ENCODE measurements at regions not wholly inside any gene's neighbourhood (a gene's known extent, or its start where the extent isn't known, plus 50 kb on each side); places are given as distances from the start of the nearest gene placed in this dataset.

DNA sequence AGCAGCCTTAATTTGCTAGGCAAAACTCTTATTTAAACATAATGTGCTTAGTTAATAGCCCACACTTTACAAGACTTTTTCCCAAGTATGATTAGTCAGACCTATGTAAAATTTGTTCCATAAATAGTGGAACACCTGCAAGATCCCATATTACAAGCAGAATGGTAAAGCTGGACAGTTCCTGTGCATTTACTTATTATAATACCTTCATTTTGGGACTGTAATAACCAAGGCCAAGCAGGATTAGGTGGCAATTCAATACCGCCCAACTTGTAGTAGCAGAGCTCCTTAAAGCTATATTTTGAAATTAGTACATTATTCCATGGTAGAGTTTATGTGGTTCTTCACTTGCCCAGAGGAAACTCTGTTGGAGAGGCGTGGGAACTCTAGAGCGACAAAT lies 431.5 kb upstream of the MMADHC start:
- Mint-ChIP-seq H3K9me3 (peaks cover 2% of the 10 kb centered on the region), H3K27me3 (no peaks in the 10 kb centered on the region), H3K27ac (no peak overlapping the region), H3K36me3 (no peaks in the 10 kb centered on the region), H3K4me1 (no peaks in the 10 kb centered on the region), H3K4me3 (no peak overlapping the region)
- no peak for DNase-seq
- CTCF ChIA-PET, result no interaction called here

- no peaks in the 10 kb centered on the region for H3K27me3 Mint-ChIP-seq
- no peak overlapping the region for H3K27ac Mint-ChIP-seq
- H3K4me3 Mint-ChIP-seq, result no peak overlapping the region
- CTCF ChIA-PET, result no interaction called here
- H3K36me3 Mint-ChIP-seq, result no peaks in the 10 kb centered on the region
- H3K9me3 Mint-ChIP-seq, result peaks cover 2% of the 10 kb centered on the region
- no peak for DNase-seq
- no peaks in the 10 kb centered on the region for H3K4me1 Mint-ChIP-seq
These were observed 425.4 kb upstream of the MMADHC start for GRCh38 chr2:150012986-150013385.

DNA sequence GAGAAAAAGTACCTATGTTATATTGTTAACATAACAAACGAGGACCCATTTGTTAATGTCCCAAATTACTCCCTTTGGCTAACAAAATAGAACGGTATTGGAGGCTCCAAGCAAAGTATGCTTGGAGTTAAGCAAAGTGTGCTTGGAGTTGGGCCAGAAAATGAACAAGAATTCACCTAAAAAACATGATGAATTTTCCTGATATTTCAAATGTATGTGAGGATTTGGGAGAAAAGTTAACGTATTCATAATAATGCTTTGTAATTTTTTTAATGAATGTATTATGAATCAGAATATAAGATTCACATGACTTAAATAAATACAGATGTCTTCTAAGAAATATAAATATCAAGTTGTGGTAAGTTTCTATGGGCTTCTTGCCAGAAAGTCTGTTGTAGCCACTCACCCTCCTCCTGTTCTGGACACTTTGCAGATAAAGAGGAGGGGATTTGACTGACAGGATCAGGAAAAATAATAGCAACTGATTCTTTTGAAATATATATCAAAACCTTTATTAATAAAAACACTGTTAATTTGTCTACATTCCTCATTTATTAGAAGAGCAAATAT lies 423.7 kb upstream of the MMADHC start:
- no peak for DNase-seq
- Mint-ChIP-seq H3K27me3 (no peaks in the 10 kb centered on the region), H3K4me1 (no peaks in the 10 kb centered on the region), H3K36me3 (no peaks in the 10 kb centered on the region), H3K27ac (no peak overlapping the region), H3K4me3 (no peak overlapping the region), H3K9me3 (peaks cover 2% of the 10 kb centered on the region)
- CTCF ChIA-PET, result no interaction called here

GRCh38 chr2:150008901-150009300 lies 421.3 kb upstream of the MMADHC start:
- Mint-ChIP-seq H3K27ac (no peak overlapping the region), H3K4me1 (no peaks in the 10 kb centered on the region), H3K9me3 (no peaks in the 10 kb centered on the region), H3K36me3 (no peaks in the 10 kb centered on the region), H3K4me3 (no peak overlapping the region), H3K27me3 (no peaks in the 10 kb centered on the region)
- DNase-seq, result no peak
- CTCF ChIA-PET, result no interaction called here

GRCh38 chr2:150007815-150008430 lies 420.3 kb upstream of the MMADHC start:
- CTCF ChIA-PET, result no interaction called here
- H3K4me3 Mint-ChIP-seq, result no peak overlapping the region
- H3K4me1 Mint-ChIP-seq, result no peaks in the 10 kb centered on the region
- no peak overlapping the region for H3K27ac Mint-ChIP-seq
- H3K36me3 Mint-ChIP-seq, result no peaks in the 10 kb centered on the region
- H3K9me3 Mint-ChIP-seq, result no peaks in the 10 kb centered on the region
- no peaks in the 10 kb centered on the region for H3K27me3 Mint-ChIP-seq
- DNase-seq, result no peak

GRCh38 chr2:150006591-150006990 lies 419.0 kb upstream of the MMADHC start:
- H3K9me3 Mint-ChIP-seq, result no peaks in the 10 kb centered on the region
- H3K36me3 Mint-ChIP-seq, result no peaks in the 10 kb centered on the region
- H3K27ac Mint-ChIP-seq, result no peak overlapping the region
- no peak for DNase-seq
- CTCF ChIA-PET, result no interaction called here
- H3K27me3 Mint-ChIP-seq, result no peaks in the 10 kb centered on the region
- H3K4me1 Mint-ChIP-seq, result no peaks in the 10 kb centered on the region
- H3K4me3 Mint-ChIP-seq, result no peak overlapping the region

DNA sequence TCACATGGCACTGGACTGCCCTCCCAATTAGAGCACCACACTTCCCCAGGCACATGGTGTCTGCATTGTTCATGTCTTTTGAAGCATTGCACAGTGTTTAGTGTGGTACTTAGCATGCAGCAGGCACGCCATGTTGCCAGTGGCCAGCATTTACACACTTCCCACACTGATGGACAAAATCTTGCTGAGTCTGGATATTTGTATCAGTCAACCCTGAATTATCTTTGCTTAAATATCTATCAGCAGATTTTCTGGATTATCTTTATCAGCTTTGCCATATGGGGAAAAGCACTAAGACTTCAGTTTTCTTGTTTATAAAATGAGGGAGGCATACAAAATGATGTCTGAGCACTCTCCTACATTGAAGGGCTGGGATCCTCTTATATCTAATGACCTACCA lies 416.0 kb upstream of the MMADHC start:
- H3K4me3 Mint-ChIP-seq, result no peak overlapping the region
- no peak overlapping the region for H3K27ac Mint-ChIP-seq
- no peaks in the 10 kb centered on the region for H3K27me3 Mint-ChIP-seq
- CTCF ChIA-PET, result no interaction called here
- DNase-seq, result no peak
- no peaks in the 10 kb centered on the region for H3K9me3 Mint-ChIP-seq
- no peaks in the 10 kb centered on the region for H3K36me3 Mint-ChIP-seq
- H3K4me1 Mint-ChIP-seq, result no peaks in the 10 kb centered on the region

- Mint-ChIP-seq H3K9me3 (no peaks in the 10 kb centered on the region), H3K4me1 (no peaks in the 10 kb centered on the region), H3K36me3 (no peaks in the 10 kb centered on the region), H3K27ac (no peak overlapping the region), H3K4me3 (no peak overlapping the region), H3K27me3 (no peaks in the 10 kb centered on the region)
- CTCF ChIA-PET, result no interaction called here
- DNase-seq, result no peak
These were observed 414.2 kb upstream of the MMADHC start for GRCh38 chr2:150001788-150002187.

GRCh38 chr2:149996901-149997300 lies 409.3 kb upstream of the MMADHC start:
- Mint-ChIP-seq H3K4me1 (no peaks in the 10 kb centered on the region), H3K4me3 (no peak overlapping the region), H3K36me3 (no peaks in the 10 kb centered on the region), H3K9me3 (peaks cover 3% of the 10 kb centered on the region), H3K27me3 (no peaks in the 10 kb centered on the region), H3K27ac (no peak overlapping the region)
- no peak for DNase-seq
- CTCF ChIA-PET, result no interaction called here

GRCh38 chr2:149994057-149994728 lies 406.6 kb upstream of the MMADHC start:
- no peak for DNase-seq
- Mint-ChIP-seq H3K4me3 (no peak overlapping the region), H3K27me3 (no peaks in the 10 kb centered on the region), H3K4me1 (no peaks in the 10 kb centered on the region), H3K36me3 (no peaks in the 10 kb centered on the region), H3K9me3 (peaks cover 3% of the 10 kb centered on the region), H3K27ac (no peak overlapping the region)
- CTCF ChIA-PET, result no interaction called here

GRCh38 chr2:149993316-149993715 lies 405.7 kb upstream of the MMADHC start:
- no peaks in the 10 kb centered on the region for H3K36me3 Mint-ChIP-seq
- peaks cover 3% of the 10 kb centered on the region for H3K9me3 Mint-ChIP-seq
- H3K27me3 Mint-ChIP-seq, result no peaks in the 10 kb centered on the region
- no peak overlapping the region for H3K4me3 Mint-ChIP-seq
- H3K4me1 Mint-ChIP-seq, result no peaks in the 10 kb centered on the region
- CTCF ChIA-PET, result no interaction called here
- DNase-seq, result no peak
- H3K27ac Mint-ChIP-seq, result no peak overlapping the region

DNA sequence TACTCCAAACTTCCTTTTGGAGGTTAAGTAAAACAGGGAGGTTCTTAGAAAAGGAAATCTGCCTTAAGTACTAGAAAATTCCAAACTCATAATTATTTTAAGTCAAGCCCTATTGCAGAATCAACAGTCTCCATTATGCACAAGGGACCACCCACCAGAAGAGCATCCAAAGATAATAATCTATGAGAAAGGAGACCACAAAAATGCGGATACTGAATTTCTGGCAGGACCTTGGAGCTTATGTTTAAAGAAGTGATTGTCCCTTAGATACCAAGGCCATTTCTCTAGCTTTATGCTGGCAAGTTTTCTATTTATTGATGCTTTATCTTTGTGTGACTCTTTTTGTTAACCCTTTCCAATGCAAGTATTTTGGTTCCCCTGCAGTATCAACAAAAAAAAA lies 404.0 kb upstream of the MMADHC start:
- DNase-seq, result no peak
- Mint-ChIP-seq H3K36me3 (no peaks in the 10 kb centered on the region), H3K27ac (no peak overlapping the region), H3K9me3 (peaks cover 3% of the 10 kb centered on the region), H3K4me1 (no peaks in the 10 kb centered on the region), H3K27me3 (no peaks in the 10 kb centered on the region), H3K4me3 (no peak overlapping the region)
- CTCF ChIA-PET, result no interaction called here

DNA sequence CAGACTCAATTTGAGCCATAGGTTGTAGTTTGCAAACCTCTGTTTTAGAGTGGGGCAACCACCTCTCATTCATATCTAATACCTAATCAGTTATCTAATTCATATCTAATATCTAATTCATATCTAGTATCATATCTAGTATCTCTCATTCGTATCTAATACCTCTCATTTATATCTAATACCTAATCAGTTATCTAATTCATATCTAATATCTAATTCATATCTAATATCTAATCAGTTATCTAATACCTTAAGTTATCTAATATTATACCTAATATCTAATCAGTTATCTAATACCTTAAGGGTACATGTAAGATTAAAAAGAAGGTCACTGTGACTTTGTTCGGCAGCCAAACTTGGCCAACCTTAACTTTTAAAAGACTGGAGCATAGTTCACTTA lies 403.4 kb upstream of the MMADHC start:
- DNase-seq, result no peak
- Mint-ChIP-seq H3K9me3 (peaks cover 3% of the 10 kb centered on the region), H3K36me3 (no peaks in the 10 kb centered on the region), H3K4me1 (no peaks in the 10 kb centered on the region), H3K27ac (no peak overlapping the region), H3K27me3 (no peaks in the 10 kb centered on the region), H3K4me3 (no peak overlapping the region)
- CTCF ChIA-PET, result no interaction called here

DNA sequence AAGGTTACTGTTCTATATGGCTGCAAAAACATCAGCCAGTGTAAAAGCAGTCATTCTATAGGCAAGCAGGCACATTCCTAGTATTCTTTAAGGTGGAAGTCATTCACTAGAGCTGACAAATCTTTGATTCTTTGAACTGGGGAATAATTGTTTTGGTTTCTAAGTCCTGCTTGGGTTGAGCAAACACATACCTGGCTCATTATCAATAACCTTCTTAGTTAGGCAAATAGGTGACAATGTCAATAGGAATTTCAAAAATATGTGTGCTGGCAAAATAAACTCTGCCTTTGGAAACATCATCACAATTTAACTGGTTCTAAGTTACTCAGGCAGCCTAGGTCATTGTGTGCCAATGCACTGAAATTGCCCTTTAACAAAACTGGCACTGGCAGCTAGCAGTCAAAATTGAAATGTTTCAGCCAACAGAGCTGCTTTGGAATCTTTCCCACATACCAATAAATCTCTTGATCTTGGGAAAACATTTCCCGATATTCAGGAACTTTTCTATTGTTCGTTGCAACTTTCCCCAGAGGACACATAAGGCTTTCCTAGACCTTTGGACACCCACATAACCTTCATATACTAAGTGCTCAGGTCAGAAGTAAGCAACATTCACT lies 402.0 kb upstream of the MMADHC start:
- Mint-ChIP-seq H3K4me1 (no peaks in the 10 kb centered on the region), H3K27me3 (no peaks in the 10 kb centered on the region), H3K27ac (no peak overlapping the region), H3K4me3 (no peak overlapping the region), H3K36me3 (no peaks in the 10 kb centered on the region), H3K9me3 (no peaks in the 10 kb centered on the region)
- CTCF ChIA-PET, result no interaction called here
- no peak for DNase-seq

DNA sequence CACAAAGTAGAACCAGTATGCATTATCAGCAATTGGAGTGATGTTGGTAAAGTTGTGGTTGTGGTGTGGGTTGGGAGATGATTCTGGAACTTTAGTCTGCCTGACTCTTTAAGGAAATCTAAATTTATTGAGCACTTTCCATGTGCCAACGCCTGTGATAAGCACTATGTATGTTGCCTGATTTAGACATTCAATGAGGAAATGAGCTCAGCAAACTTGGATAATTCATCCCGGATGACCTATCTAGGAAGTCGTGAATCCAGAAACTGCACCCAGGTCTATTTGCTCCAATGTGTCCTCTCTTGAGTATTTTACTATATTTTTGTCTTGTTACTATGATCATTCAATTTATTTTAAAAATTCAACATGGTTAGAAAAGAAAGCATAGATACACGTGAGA lies 400.8 kb upstream of the MMADHC start:
- Mint-ChIP-seq H3K27ac (no peak overlapping the region), H3K9me3 (no peaks in the 10 kb centered on the region), H3K4me3 (no peak overlapping the region), H3K27me3 (no peaks in the 10 kb centered on the region), H3K4me1 (no peaks in the 10 kb centered on the region), H3K36me3 (no peaks in the 10 kb centered on the region)
- no peak for DNase-seq
- CTCF ChIA-PET, result no interaction called here

Measured in activated naive CD4-positive, alpha-beta T cell treated with anti-CD3 and anti-CD28 coated beads, Interleukin-2, amount 10 ng/mL, durations not matched to agents 7 days and 5 days (primary cell).